ENCODE measurements at regions not wholly inside any gene's neighbourhood (a gene's known extent, or its start where the extent isn't known, plus 50 kb on each side); places are given as distances from the start of the nearest gene placed in this dataset.

- TF ChIP-seq CTCF (IDR thresholded peaks at IDR 0.05; ENCODE audit: poor library complexity) (no peak), EZH2phosphoT487 (IDR thresholded peaks at IDR 0.05; ENCODE audit: low read depth, severe bottlenecking, unreplicated experiment) (no peak), EZH2 (IDR thresholded peaks at IDR 0.05; ENCODE audit: borderline replicate concordance) (no peak)
These were observed 74.2 kb upstream of the KLF7 start for GRCh38 chr2:207239754-207240494.
